Fibroblast of upper back skin (primary cell): ENCODE measurements at regions not wholly inside any gene's neighbourhood (a gene's known extent, or its start where the extent isn't known, plus 50 kb on each side); places are given as distances from the start of the nearest gene placed in this dataset.

ENCODE experiments used
- DNase-seq: peaks from one replicate; pipeline ENCODE4 v3.0.0-alpha.2; 2013

DNA sequence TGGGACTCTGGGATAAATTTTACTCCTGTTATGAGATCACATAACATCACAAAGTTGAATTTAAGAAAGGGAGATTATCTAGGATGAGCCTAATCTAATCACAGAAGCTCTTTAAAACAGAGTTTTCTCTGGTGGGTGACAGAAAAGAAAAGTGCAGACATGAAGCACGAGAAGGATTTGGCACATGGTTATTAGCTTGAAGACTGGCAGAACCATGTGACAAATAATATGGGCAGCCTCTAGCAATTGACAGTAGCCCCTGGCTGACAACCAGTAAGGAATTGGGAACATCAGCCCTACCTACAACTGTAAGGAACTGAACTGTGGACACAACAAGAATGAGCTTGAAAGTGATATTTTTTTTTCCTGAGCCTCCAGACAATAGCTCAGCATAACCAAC, 243.1 kb downstream of the HTR1A start:
- no peak for DNase-seq

- no peak for DNase-seq
Measured at GRCh38 chr5:63700241-63700640, 262.0 kb downstream of the HTR1A start.

DNA sequence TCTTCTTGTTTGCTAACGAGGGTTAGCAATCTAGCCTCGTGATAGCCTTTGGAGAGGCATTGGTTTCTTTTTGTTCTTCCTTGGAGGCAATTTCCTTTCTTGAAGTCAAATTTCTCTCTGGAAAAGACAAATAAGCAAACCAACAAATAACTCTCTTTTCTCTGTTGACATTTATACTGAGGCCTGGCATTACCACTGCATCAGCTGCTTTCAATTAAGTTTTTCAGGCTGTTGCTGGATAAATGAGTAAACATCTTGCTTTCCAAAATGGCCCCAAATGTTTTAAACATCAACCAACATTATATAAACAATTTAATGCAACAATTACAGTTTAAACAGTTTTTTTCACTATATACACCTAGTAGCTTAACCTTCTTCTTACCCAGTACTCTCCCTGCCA, 264.4 kb downstream of the HTR1A start:
- DNase-seq, result no peak

- DNase-seq, result no peak
Measured at GRCh38 chr5:63690546-63690945, 271.7 kb downstream of the HTR1A start.

GRCh38 chr5:63687854-63688516, 274.3 kb downstream of the HTR1A start:
- no peak for DNase-seq

GRCh38 chr5:63686938-63687337, 275.3 kb downstream of the HTR1A start:
- no peak for DNase-seq

DNA sequence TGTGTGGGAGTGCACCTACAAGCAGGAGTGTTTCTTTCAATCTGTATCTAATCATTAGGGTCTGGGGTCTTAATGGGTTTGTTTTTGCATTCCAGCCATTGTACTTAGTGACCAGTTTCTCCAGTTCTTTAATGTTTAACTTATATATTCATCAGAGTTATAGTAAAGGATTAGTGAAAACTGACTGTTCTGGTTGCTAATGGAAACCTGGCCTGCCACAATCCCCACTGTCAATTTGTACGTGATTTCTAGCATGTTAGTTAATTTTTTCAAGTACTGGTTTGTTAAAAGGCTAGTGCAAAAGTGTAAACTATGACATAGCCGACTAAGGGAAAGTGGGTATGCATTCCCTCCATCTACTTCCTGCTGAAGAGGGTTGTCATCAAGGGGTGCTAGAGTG, 276.1 kb downstream of the HTR1A start:
- no peak for DNase-seq

DNA sequence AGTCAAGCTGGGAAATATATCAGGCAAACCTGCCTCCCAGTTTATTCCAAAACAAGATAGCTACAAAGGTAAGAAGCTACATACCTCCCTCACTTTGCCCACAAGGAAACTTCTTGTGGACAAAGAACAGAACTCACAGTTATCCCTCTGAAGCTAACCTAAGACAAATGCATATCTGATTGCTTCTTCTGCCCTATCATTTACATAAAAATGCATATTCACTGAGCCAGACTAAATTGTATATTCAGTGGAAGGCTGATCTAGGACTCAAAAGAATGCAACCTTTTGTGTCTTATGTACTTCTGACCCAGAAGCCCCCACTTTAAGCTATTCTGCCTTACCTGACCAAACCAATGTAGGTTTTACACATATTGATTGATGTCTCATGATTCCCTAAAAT, 276.8 kb downstream of the HTR1A start:
- DNase-seq, result no peak

- no peak for DNase-seq
Measured at GRCh38 chr5:63674881-63675280, 287.4 kb downstream of the HTR1A start.

GRCh38 chr5:63655043-63655442, 307.2 kb downstream of the HTR1A start:
- no peak for DNase-seq

- no peak for DNase-seq
Measured at GRCh38 chr5:63650581-63650980, 311.7 kb downstream of the HTR1A start.

- no peak for DNase-seq
Measured at GRCh38 chr5:63648376-63648775, 313.9 kb downstream of the HTR1A start.

DNA sequence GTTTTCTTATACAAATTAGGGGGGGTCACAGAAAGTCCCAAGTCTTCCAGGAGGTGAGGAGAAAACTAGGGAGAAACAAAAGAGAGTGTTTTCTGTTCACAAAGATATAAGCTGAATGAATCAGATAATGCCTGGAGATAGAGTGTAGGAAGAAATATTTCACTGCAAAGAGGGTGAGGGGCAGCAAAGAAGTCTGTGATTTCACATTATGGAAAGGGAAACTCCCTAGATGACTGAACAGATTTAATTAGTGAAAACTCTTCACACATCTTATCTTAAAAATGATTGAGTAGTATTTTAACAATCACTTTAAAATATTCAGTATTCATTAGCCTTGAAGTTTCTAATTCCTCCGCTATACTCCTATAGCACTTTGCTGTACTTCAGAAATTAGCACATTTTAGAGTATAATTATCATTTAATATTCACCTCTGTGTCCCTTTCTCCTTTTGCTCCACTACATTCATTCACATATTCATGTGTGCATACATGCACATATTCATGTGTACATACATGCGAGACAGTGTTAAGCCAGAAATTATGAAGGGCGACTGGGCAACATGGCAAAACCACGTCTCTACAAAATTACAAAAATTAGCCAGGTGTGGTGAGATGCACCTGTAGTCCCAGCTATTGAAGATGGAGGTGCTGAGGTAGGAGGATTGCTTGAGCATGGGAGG, 332.2 kb downstream of the HTR1A start:
- no peak for DNase-seq

DNA sequence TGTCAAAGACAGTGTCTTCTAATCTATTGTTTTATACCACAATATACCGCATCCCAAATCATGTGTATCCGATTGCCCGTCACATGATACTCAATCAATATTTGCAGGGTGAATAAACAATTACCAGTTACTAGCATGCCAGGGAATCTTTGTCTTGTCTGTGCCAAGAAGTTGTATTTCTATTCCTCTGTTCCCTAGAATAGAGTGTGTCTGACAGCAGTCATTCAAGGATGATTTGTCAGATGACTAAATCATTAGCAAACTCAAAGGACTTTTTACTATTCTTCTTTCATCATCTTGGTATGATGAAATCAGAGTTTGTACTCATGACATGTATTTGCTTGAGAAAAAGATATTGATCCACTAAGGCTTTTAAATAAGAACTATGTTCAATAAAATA, 348.8 kb downstream of the HTR1A start:
- no peak for DNase-seq

DNA sequence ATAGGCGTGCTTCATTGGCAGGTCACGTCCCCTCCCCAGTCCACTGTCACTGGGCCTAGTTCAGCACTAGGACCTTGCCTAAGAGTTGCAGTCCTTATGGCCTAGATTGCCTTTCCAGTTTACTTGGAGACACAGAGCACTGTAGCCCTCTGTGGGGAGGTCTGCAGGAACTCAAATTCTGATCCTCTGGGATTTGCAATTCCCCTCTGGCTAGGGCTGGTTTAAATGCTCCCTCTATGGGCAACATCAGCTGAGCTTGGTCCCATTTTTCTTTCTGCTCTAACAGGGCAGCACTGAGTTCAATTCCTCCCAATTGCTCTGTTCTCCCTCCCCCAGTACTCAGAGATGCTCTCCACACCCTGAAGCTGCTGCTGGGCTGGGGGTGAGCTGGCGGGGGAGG, 358.2 kb downstream of the HTR1A start:
- DNase-seq, result no peak

GRCh38 chr5:63602971-63603370, 359.3 kb downstream of the HTR1A start:
- DNase-seq, result no peak

GRCh38 chr5:63596254-63596653, 366.0 kb downstream of the HTR1A start:
- DNase-seq, result no peak

GRCh38 chr5:63573380-63573779, 388.9 kb downstream of the HTR1A start:
- no peak for DNase-seq

DNA sequence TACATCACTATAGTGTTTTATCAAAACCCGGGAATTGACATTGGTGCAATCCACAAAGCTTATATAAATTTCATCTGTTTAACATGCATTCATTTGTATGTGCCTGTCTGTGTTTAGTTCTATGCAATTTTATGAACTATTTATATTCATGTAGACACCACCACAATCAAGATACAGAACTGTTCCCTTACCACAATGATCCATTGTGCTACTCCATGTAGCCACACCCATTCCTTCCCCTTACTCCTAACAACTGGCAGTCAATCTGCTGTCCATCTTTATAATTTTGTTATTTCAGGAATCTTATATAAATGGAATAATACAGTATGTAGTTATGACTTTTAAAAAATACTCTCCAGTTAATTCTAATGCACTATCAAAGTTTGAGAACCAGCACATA, 389.5 kb downstream of the HTR1A start:
- no peak for DNase-seq

DNA sequence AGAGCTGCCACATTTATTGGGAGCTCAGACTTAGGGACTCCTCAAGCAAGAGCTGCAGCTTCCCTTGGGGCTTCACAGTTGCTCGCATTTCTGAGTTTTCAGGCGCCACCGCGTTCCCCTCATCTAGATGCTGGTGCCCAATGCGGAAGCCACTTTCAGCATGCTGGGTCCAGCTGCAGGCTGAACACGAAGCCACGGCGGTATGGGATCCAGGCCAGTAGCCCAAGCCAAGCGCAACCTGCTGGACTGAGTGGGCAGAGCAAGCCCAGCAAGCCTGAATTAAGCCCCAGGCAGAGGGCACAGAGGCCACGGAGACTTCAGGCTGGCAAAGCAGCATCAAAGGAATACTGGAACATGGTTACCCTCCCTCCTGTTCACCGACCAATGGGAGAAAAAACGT, 391.5 kb downstream of the HTR1A start:
- no peak for DNase-seq

DNA sequence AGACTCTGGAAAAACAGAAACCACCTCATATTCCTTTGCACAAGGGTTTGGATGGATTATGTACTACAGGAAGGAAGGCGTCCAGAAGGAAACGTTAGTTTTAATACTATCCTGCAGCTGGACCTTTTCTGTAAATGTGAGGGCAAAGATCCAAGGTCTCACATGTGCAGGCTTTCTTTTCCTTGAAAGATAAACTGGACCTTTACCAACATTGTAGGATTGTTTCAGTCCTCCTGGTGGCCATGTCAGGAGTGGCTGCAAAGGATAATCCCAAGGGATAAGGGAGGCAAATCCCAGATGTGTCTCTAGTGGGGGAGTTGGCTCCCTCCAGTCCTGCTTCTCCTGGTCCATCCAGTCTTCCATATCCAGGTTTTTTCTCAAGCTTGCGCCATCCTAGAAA, 397.5 kb downstream of the HTR1A start:
- DNase-seq, result no peak

GRCh38 chr5:63563008-63563917, 399.0 kb downstream of the HTR1A start:
- no peak for DNase-seq

DNA sequence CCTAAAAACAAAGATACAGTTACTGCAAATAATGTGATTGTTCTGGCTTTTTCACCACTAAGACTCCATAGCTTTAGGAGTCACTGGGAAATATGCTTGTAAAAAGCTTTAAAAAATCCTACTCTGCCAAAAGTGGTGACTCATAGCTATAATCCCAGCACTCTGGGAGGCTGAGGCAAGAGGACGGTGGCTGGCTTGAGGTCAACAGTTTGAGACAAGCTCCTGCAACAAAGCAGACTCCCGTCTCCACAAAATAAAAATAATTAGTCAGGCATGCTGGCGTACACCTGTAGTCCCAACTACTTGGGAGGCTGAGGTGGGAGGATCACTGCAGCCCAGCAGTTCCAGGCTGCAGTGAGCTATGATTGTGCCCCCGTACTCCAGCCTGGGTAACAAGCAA, 406.4 kb downstream of the HTR1A start:
- DNase-seq, result no peak

DNA sequence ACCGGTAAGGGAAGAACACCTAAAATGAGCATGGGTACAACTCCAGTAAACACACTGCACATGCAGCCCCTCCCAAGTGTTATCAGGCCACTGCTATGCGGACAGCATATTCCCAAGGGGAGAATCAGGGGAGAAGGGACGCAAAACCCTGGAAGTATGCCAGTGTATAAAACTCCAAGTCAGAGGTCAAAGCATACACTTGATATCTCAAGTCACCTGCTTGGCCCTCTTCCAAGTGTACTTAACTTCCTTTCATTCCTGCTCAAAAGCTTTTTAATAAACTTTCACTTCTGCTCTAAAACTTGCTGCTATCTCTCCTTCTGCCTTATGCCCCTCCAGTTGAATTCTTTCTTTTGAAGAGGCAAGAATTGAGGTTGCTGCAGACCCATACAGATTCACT, 408.1 kb downstream of the HTR1A start:
- no peak for DNase-seq
